ENCODE measurements at regions not wholly inside any gene's neighbourhood (a gene's known extent, or its start where the extent isn't known, plus 50 kb on each side); places are given as distances from the start of the nearest gene placed in this dataset.

DNA sequence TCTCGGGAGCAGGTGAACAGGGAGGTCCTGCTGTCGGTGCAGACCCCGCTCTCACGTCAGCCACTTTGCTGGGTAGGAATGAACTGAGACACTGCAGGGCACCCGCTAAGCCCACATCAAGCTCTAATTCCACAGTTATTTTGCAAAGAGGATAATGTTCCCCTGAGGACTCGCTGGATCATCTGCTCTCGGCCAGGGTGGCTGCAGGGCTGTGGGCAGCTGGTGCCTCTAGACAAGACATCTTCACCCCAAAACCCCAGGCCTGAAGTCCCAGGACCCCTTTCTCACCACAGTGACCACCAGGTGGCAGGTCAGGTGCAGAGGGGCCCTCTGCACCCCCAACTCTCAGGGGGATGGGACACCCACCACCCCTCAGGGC is 135.1 kb upstream of the PPP1R26 start:
- Mint-ChIP-seq H3K27ac (no peak overlapping the region), H3K36me3 (ENCODE audit: low read depth) (no peaks in the 10 kb centered on the region), H3K4me3 (no peak overlapping the region), H3K9me3 (no peaks in the 10 kb centered on the region), H3K27me3 (peaks cover 43% of the 10 kb centered on the region), H3K4me1 (ENCODE audit: low read depth) (no peaks in the 10 kb centered on the region)
- no peak for DNase-seq

GRCh38 chr9:135344915-135345500 is 134.6 kb upstream of the PPP1R26 start:
- Mint-ChIP-seq H3K36me3 (ENCODE audit: low read depth) (no peaks in the 10 kb centered on the region), H3K4me3 (no peak overlapping the region), H3K4me1 (ENCODE audit: low read depth) (no peaks in the 10 kb centered on the region), H3K27me3 (peaks cover 42% of the 10 kb centered on the region), H3K9me3 (no peaks in the 10 kb centered on the region), H3K27ac (no peak overlapping the region)
- no peak for DNase-seq

- Mint-ChIP-seq H3K27me3 (peaks cover 35% of the 10 kb centered on the region), H3K27ac (no peak overlapping the region), H3K36me3 (ENCODE audit: low read depth) (no peaks in the 10 kb centered on the region), H3K9me3 (no peaks in the 10 kb centered on the region), H3K4me1 (ENCODE audit: low read depth) (no peaks in the 10 kb centered on the region), H3K4me3 (no peak overlapping the region)
- no peak for DNase-seq
These were observed 133.7 kb upstream of the PPP1R26 start for GRCh38 chr9:135345775-135346433.

GRCh38 chr9:135346438-135347050 is 133.0 kb upstream of the PPP1R26 start:
- Mint-ChIP-seq H3K4me3 (no peak overlapping the region), H3K4me1 (ENCODE audit: low read depth) (no peaks in the 10 kb centered on the region), H3K27ac (no peak overlapping the region), H3K27me3 (peaks cover 35% of the 10 kb centered on the region), H3K9me3 (no peaks in the 10 kb centered on the region), H3K36me3 (ENCODE audit: low read depth) (no peaks in the 10 kb centered on the region)
- DNase-seq, result no peak

- no peak for DNase-seq
- H3K4me1 Mint-ChIP-seq (ENCODE audit: low read depth), result no peaks in the 10 kb centered on the region
- no peaks in the 10 kb centered on the region for H3K36me3 Mint-ChIP-seq (ENCODE audit: low read depth)
- H3K27ac Mint-ChIP-seq, result no peak overlapping the region
- H3K4me3 Mint-ChIP-seq, result no peak overlapping the region
- peaks cover 33% of the 10 kb centered on the region for H3K27me3 Mint-ChIP-seq
- H3K9me3 Mint-ChIP-seq, result no peaks in the 10 kb centered on the region
These were observed 132.1 kb upstream of the PPP1R26 start for GRCh38 chr9:135347461-135347860.

- no peak overlapping the region for H3K4me3 Mint-ChIP-seq
- peaks cover 32% of the 10 kb centered on the region for H3K27me3 Mint-ChIP-seq
These were observed 131.3 kb upstream of the PPP1R26 start for GRCh38 chr9:135348076-135348787.

GRCh38 chr9:135348788-135349150 is 130.8 kb upstream of the PPP1R26 start:
- no peak overlapping the region for H3K4me3 Mint-ChIP-seq
- no peaks in the 10 kb centered on the region for H3K9me3 Mint-ChIP-seq
- no peak for DNase-seq
- no peaks in the 10 kb centered on the region for H3K4me1 Mint-ChIP-seq (ENCODE audit: low read depth)
- H3K36me3 Mint-ChIP-seq (ENCODE audit: low read depth), result no peaks in the 10 kb centered on the region
- H3K27me3 Mint-ChIP-seq, result peaks cover 26% of the 10 kb centered on the region
- H3K27ac Mint-ChIP-seq, result no peak overlapping the region

More at GRCh38 chr9:135348076-135348787, 131.3 kb upstream of the PPP1R26 start:
- no peak for DNase-seq
- Mint-ChIP-seq H3K27ac (no peak overlapping the region), H3K9me3 (no peaks in the 10 kb centered on the region), H3K4me1 (ENCODE audit: low read depth) (no peaks in the 10 kb centered on the region), H3K36me3 (ENCODE audit: low read depth) (no peaks in the 10 kb centered on the region)

- peaks cover 21% of the 10 kb centered on the region for H3K27me3 Mint-ChIP-seq
- H3K27ac Mint-ChIP-seq, result no peak overlapping the region
- H3K9me3 Mint-ChIP-seq, result no peaks in the 10 kb centered on the region
- H3K4me1 Mint-ChIP-seq (ENCODE audit: low read depth), result no peaks in the 10 kb centered on the region
- H3K36me3 Mint-ChIP-seq (ENCODE audit: low read depth), result no peaks in the 10 kb centered on the region
- H3K4me3 Mint-ChIP-seq, result no peak overlapping the region
- DNase-seq, result no peak
These were observed 130.2 kb upstream of the PPP1R26 start for GRCh38 chr9:135349212-135350002.

DNA sequence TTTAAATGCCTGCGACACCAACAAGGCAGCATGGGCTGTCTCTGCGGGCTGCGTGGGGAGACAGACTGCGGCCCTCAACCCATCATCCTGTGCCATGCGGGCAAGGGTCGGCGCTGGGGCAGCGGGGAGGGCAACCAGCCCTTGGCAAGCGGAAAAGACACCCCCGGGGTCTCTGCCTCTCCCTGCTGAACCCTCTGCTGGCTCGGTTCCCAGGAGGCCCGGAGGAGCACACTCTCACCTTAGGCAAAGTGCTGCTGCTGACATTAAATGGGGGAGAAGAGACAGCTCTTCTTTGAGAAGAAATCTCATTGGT is 129.6 kb upstream of the PPP1R26 start:
- no peaks in the 10 kb centered on the region for H3K4me1 Mint-ChIP-seq (ENCODE audit: low read depth)
- H3K4me3 Mint-ChIP-seq, result no peak overlapping the region
- peaks cover 15% of the 10 kb centered on the region for H3K27me3 Mint-ChIP-seq
- H3K27ac Mint-ChIP-seq, result no peak overlapping the region
- H3K9me3 Mint-ChIP-seq, result no peaks in the 10 kb centered on the region
- H3K36me3 Mint-ChIP-seq (ENCODE audit: low read depth), result no peaks in the 10 kb centered on the region
- no peak for DNase-seq

DNA sequence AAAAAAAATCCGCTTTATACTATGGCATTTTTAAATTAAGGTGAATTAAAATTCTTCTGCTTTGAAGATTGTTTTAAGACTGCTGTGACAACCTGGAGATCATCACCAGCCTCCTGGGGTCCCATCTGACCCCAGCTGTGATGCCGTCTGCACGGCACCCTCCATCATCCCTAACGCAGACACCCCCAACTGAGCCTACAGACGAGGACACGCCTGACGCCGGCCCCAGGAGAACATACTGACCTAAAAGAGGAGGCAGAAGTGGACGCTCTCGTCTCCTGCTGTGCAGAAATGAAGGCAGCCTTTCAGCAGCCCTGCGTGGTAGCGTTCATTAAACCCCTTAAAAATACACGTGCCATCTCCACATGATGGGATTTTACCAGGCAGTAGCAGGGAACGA is 125.6 kb upstream of the PPP1R26 start:
- no peaks in the 10 kb centered on the region for H3K27me3 Mint-ChIP-seq
- no peak for DNase-seq
- no peak overlapping the region for H3K4me3 Mint-ChIP-seq
- no peaks in the 10 kb centered on the region for H3K4me1 Mint-ChIP-seq (ENCODE audit: low read depth)
- no peaks in the 10 kb centered on the region for H3K36me3 Mint-ChIP-seq (ENCODE audit: low read depth)
- H3K27ac Mint-ChIP-seq, result no peak overlapping the region
- no peaks in the 10 kb centered on the region for H3K9me3 Mint-ChIP-seq

- Mint-ChIP-seq H3K36me3 (ENCODE audit: low read depth) (no peaks in the 10 kb centered on the region), H3K4me1 (ENCODE audit: low read depth) (no peaks in the 10 kb centered on the region), H3K9me3 (no peaks in the 10 kb centered on the region), H3K27ac (no peak overlapping the region), H3K4me3 (no peak overlapping the region), H3K27me3 (no peaks in the 10 kb centered on the region)
- DNase-seq, result no peak
These were observed 124.0 kb upstream of the PPP1R26 start for GRCh38 chr9:135355521-135356011.

DNA sequence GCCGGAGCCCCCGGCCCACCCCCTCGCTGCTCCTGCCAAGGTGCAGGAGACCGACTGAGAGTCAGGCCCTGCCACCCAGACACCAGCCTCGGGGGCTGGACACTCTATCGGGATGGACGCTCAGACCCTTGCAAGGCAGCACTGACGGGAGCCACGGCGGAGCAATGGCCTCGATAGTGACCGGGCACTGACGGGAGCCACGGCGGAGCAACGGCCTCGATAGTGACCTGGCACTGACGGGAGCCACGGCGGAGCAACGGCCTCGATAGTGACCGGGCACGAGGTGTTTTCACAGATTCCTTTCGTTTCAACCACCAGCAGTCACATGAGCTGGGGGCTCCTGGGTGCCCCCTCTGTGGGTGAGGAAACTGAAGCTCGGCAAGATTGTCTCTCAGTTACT is 123.6 kb upstream of the PPP1R26 start:
- no peak overlapping the region for H3K4me3 Mint-ChIP-seq
- no peaks in the 10 kb centered on the region for H3K9me3 Mint-ChIP-seq
- H3K4me1 Mint-ChIP-seq (ENCODE audit: low read depth), result no peaks in the 10 kb centered on the region
- DNase-seq, result no peak
- H3K27me3 Mint-ChIP-seq, result no peaks in the 10 kb centered on the region
- no peaks in the 10 kb centered on the region for H3K36me3 Mint-ChIP-seq (ENCODE audit: low read depth)
- no peak overlapping the region for H3K27ac Mint-ChIP-seq

- no peaks in the 10 kb centered on the region for H3K4me1 Mint-ChIP-seq (ENCODE audit: low read depth)
These were observed 122.8 kb upstream of the PPP1R26 start for GRCh38 chr9:135356796-135357195.

GRCh38 chr9:135357863-135358551 is 121.6 kb upstream of the PPP1R26 start:
- Mint-ChIP-seq H3K27ac (no peak overlapping the region), H3K36me3 (ENCODE audit: low read depth) (no peaks in the 10 kb centered on the region), H3K9me3 (no peaks in the 10 kb centered on the region)

More at GRCh38 chr9:135356796-135357195, 122.8 kb upstream of the PPP1R26 start:
- Mint-ChIP-seq H3K9me3 (no peaks in the 10 kb centered on the region), H3K27ac (no peak overlapping the region), H3K4me3 (no peak overlapping the region), H3K27me3 (no peaks in the 10 kb centered on the region), H3K36me3 (ENCODE audit: low read depth) (no peaks in the 10 kb centered on the region)
- DNase-seq, result no peak

More at GRCh38 chr9:135357863-135358551, 121.6 kb upstream of the PPP1R26 start:
- Mint-ChIP-seq H3K4me3 (no peak overlapping the region), H3K4me1 (ENCODE audit: low read depth) (no peaks in the 10 kb centered on the region), H3K27me3 (no peaks in the 10 kb centered on the region)
- DNase-seq, result no peak
